GM12878 (cell line): ENCODE measurements at regions not wholly inside any gene's neighbourhood (a gene's known extent, or its start where the extent isn't known, plus 50 kb on each side); places are given as distances from the start of the nearest gene placed in this dataset.

Experiments
- ATAC-seq: fragments of 200-7000 bp; cut with Tn5 transposase; 3 replicates; pipeline ENCODE4 v1.9.1; 2020; ENCODE audit warnings: mild to moderate bottlenecking, moderate library complexity
- BruUV-seq: library from RNA; stranded (reverse); fragments of 400-500 nt; replicated peaks from 2 replicates; lab custom pipeline; 2021; lab: Mats Ljungman, UMichigan
- CTCF ChIA-PET: fragments of 300-600 bp; sonication (Branson Sonifier 250); formaldehyde crosslinking; extraction: SDS; loops from one replicate; lab custom pipeline; 2021; ENCODE audit warnings: inconsistent platforms; lab: Yijun Ruan, JAX
- POLR2A ChIA-PET: fragments of 350-600 bp; formaldehyde crosslinking; extraction: SDS; loops from one replicate; lab custom pipeline; 2021; ENCODE audit warnings: inconsistent platforms; lab: Charles Lee
- RAD21 ChIA-PET: fragments of 300-600 bp; sonication (Branson Sonifier 250); formaldehyde crosslinking; loops from one replicate; lab custom pipeline; 2023; ENCODE audit warnings: antibody characterized with exemption; ENCODE audit not compliant: unreplicated experiment; lab: Charles Lee
- SMC1A ChIA-PET: fragments of 300-600 bp; sonication (Branson Sonifier 250); formaldehyde crosslinking; loops from one replicate; lab custom pipeline; 2023; ENCODE audit not compliant: unreplicated experiment, uncharacterized antibody; lab: Charles Lee
- DNase-seq: peaks from one replicate; pipeline ENCODE4 v3.0.0-alpha.2; 2011; ENCODE audit warnings: low read depth, low spot score
- FAIRE-seq: peaks from 3 replicates; lab custom pipeline; 2011; peaks lifted over from hg19 to GRCh38; lab: Jason Lieb, UNC
- H2AFZ ChIP-seq: 2 replicates; pipeline ENCODE4 v1.6.0; 2011; ENCODE audit warnings: low read depth, low read length, control low read depth; ENCODE audit not compliant: control insufficient read depth
- H3K27ac ChIP-seq: 2 replicates; pipeline ENCODE4 v1.5.1; 2011; ENCODE audit warnings: control low read depth; ENCODE audit not compliant: control insufficient read depth, insufficient read depth
- H3K27me3 ChIP-seq, 2 experiments: replicated peaks in 1 of 2; 2 replicates each; pipeline versions ENCODE4 v1.6.0 to v1.6.1; 2011; ENCODE audit warnings: low read length in 1 of 2; ENCODE audit not compliant: control insufficient read depth in 2 of 2, insufficient read depth in 2 of 2
- H3K36me3 ChIP-seq, 2 experiments: 2 replicates each; pipeline ENCODE4 v1.5.1; 2011; ENCODE audit warnings: low read length in 1 of 2; ENCODE audit not compliant: control insufficient read depth in 2 of 2, insufficient read depth in 2 of 2
- H3K4me1 ChIP-seq: 2 replicates; pipeline ENCODE4 v1.6.1; 2011; ENCODE audit warnings: mild to moderate bottlenecking, low read length, moderate library complexity, mixed read lengths; ENCODE audit not compliant: control insufficient read depth, insufficient read depth
- H3K4me2 ChIP-seq: 2 replicates; pipeline ENCODE4 v1.6.0; 2011; ENCODE audit warnings: control low read depth; ENCODE audit not compliant: control insufficient read depth, insufficient read depth
- H3K4me3 ChIP-seq: fragments of 200-600 bp; sonication (generic); 2 replicates; pipeline ENCODE4 v1.5.1; 2016
- H3K79me2 ChIP-seq: 2 replicates; pipeline ENCODE4 v1.6.0; 2011; ENCODE audit warnings: low read length; ENCODE audit not compliant: control insufficient read depth, insufficient read depth
- H3K9ac ChIP-seq: 2 replicates; pipeline ENCODE4 v1.8.0; 2011; ENCODE audit warnings: low read length, control low read depth, mixed read lengths; ENCODE audit not compliant: control insufficient read depth, insufficient read depth
- H3K9me3 ChIP-seq: replicated peaks from 3 replicates; pipeline ENCODE4 v1.5.1; 2011; ENCODE audit warnings: mild to moderate bottlenecking, low read length; ENCODE audit not compliant: control insufficient read depth, insufficient read depth
- H4K20me1 ChIP-seq: 2 replicates; pipeline ENCODE4 v1.6.0; 2011; ENCODE audit not compliant: control insufficient read depth, insufficient read depth
- EP300 ChIP-seq, 2 experiments: fragments of 150-350 bp in 1 of 2; IDR thresholded peaks; 2 replicates each; pipeline ENCODE4 v1.6.1; 2011 to 2012; ENCODE audit warnings: low read depth in 2 of 2, low read length in 2 of 2, borderline replicate concordance in 1 of 2, improper control_type of control experiment in 1 of 2, inconsistent platforms in 1 of 2; ENCODE audit not compliant: control insufficient read depth in 1 of 2
- RAD51 ChIP-seq: fragments of 450-650 bp; IDR thresholded peaks from 2 replicates; pipeline ENCODE4 v1.6.1; 2016; ENCODE audit warnings: moderate library complexity, mild to moderate bottlenecking, inconsistent platforms
- TCF7 ChIP-seq: IDR thresholded peaks from 2 replicates; pipeline ENCODE4 v1.6.1; 2014; ENCODE audit warnings: antibody characterized with exemption, borderline replicate concordance
- ZBED1 ChIP-seq: IDR thresholded peaks from 2 replicates; pipeline ENCODE4 v1.6.1; 2016; ENCODE audit warnings: borderline replicate concordance
- ZBTB4 ChIP-seq: fragments of 450-650 bp; formaldehyde crosslinking; IDR thresholded peaks from 2 replicates; pipeline ENCODE4 v1.4.0; 2022; ENCODE audit warnings: mild to moderate bottlenecking, moderate library complexity
- WGBS: methylation state at CpG from one replicate; pipeline ENCODE4 v1.1.6; 2016; ENCODE audit warnings: low lambda C conversion rate; ENCODE audit not compliant: insufficient replicate concordance, insufficient coverage; ENCODE audit errors: missing lambda C conversion rate; 5-methylcytosine and 5-hydroxymethylcytosine counted together
- in situ Hi-C: fragments of 300-500 bp; cut with MboI; formaldehyde crosslinking; loops from 9 replicates; pipeline ENCODE4 v1.14.3; 2018; ENCODE audit warnings: mixed read lengths
- intact Hi-C: fragments of 100-400 bp; cut with micrococcal nuclease; formaldehyde crosslinking; loops from one replicate; pipeline ENCODE4 v1.14.2; 2022; ENCODE audit not compliant: unreplicated experiment
- TF ChIP-seq, protein P1 (sequence below): fragments of 450-650 bp; IDR thresholded peaks from 2 replicates; pipeline ENCODE4 v1.6.1; 2016; ENCODE audit warnings: mild to moderate bottlenecking
- TF ChIP-seq, protein P2 (sequence below): fragments of 450-650 bp; IDR thresholded peaks from 2 replicates; pipeline ENCODE4 v1.6.1; 2017; ENCODE audit warnings: antibody characterized with exemption, mild to moderate bottlenecking, moderate library complexity

GRCh38 chr2:107772353-107772752 is 54.3 kb upstream of the RGPD4 start:
- FAIRE-seq (no peak), DNase-seq (no peak), ATAC-seq (no peak)
- no peak overlapping the region for H3K4me3 ChIP-seq
- ChIA-PET CTCF (no interaction called here), RAD21 (no interaction called here), POLR2A (no interaction called here), SMC1A (interaction anchor here (0.8 to 1.6 kb wide), 2 partner anchors 9 to 16 kb away, joined by 3 to 4 read pairs; no protein-coding TSS in a partner anchor)
- H3K4me1 ChIP-seq: no peaks in the 10 kb centered on the region
- in situ Hi-C loops: no loop called here
- H3K27ac ChIP-seq: no peak overlapping the region
- H4K20me1 ChIP-seq: no peaks in the 10 kb centered on the region
- H3K79me2 ChIP-seq: no peaks in the 10 kb centered on the region
- no peak overlapping the region for H3K9ac ChIP-seq
- H3K9me3 ChIP-seq: no peaks in the 10 kb centered on the region
- BruUV-seq: no TSS peak
- no peaks in the 10 kb centered on the region for H3K36me3 ChIP-seq
- TF ChIP-seq RAD51: no peak
- no peak for TF ChIP-seq EP300 (IDR thresholded peaks at IDR 0.05; ENCODE audit: borderline replicate concordance in 1 of 2, control insufficient read depth in 1 of 2, low read depth in 2 of 2, low read length in 2 of 2)
- TF ChIP-seq, protein P1, sequence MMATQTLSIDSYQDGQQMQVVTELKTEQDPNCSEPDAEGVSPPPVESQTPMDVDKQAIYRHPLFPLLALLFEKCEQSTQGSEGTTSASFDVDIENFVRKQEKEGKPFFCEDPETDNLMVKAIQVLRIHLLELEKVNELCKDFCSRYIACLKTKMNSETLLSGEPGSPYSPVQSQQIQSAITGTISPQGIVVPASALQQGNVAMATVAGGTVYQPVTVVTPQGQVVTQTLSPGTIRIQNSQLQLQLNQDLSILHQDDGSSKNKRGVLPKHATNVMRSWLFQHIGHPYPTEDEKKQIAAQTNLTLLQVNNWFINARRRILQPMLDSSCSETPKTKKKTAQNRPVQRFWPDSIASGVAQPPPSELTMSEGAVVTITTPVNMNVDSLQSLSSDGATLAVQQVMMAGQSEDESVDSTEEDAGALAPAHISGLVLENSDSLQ: no peak
- TF ChIP-seq ZBED1: no peak
- no peak for TF ChIP-seq TCF7
- no peak overlapping the region for H2AFZ ChIP-seq
- H3K27me3 ChIP-seq: no peaks in the 10 kb centered on the region
- H3K4me2 ChIP-seq: no peak overlapping the region
- 47% methylated on average over 5 of the region's 5 CpGs for WGBS
- intact Hi-C loops: no loop called here

DNA sequence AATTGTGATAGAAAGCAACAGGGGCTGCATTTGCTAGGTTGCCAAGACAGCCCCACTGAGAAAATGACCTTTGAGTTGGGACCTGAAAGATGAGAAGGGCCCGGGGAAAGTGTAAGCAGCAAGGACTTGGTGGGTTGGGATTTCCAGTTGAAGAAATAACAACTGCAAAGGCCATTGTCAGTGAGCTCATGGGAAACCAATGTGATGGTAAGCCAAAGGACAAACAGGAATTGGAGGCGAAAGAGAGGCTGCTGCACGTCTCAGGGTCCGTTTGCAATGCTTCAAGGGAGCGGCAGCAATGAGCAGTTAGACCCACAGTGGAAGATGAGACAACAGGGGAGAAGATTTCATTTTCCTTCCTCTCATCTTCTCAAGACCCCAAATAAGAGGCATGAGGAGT is 51.5 kb upstream of the RGPD4 start:
- Histone ChIP-seq H3K4me1 (no peaks in the 10 kb centered on the region), H3K36me3 (no peaks in the 10 kb centered on the region), H3K4me2 (no peak overlapping the region), H3K27ac (no peak overlapping the region), H2AFZ (no peak overlapping the region), H3K4me3 (no peak overlapping the region), H3K27me3 (no peaks in the 10 kb centered on the region), H3K9me3 (no peaks in the 10 kb centered on the region), H4K20me1 (no peaks in the 10 kb centered on the region), H3K9ac (no peak overlapping the region), H3K79me2 (no peaks in the 10 kb centered on the region)
- BruUV-seq: no TSS peak
- POLR2A ChIA-PET: no interaction called here
- SMC1A ChIA-PET: no interaction called here
- in situ Hi-C loops (no loop called here), intact Hi-C loops (no loop called here)
- DNase-seq: no peak
- WGBS: 30% methylated on average over 5 of the region's 5 CpGs
- FAIRE-seq: no peak
- CTCF ChIA-PET: no interaction called here
- TF ChIP-seq, protein P2, sequence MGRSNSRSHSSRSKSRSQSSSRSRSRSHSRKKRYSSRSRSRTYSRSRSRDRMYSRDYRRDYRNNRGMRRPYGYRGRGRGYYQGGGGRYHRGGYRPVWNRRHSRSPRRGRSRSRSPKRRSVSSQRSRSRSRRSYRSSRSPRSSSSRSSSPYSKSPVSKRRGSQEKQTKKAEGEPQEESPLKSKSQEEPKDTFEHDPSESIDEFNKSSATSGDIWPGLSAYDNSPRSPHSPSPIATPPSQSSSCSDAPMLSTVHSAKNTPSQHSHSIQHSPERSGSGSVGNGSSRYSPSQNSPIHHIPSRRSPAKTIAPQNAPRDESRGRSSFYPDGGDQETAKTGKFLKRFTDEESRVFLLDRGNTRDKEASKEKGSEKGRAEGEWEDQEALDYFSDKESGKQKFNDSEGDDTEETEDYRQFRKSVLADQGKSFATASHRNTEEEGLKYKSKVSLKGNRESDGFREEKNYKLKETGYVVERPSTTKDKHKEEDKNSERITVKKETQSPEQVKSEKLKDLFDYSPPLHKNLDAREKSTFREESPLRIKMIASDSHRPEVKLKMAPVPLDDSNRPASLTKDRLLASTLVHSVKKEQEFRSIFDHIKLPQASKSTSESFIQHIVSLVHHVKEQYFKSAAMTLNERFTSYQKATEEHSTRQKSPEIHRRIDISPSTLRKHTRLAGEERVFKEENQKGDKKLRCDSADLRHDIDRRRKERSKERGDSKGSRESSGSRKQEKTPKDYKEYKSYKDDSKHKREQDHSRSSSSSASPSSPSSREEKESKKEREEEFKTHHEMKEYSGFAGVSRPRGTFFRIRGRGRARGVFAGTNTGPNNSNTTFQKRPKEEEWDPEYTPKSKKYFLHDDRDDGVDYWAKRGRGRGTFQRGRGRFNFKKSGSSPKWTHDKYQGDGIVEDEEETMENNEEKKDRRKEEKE: no peak
- no peak for TF ChIP-seq ZBTB4 (CRISPR knock-in tag)
- RAD21 ChIA-PET: no interaction called here
- ATAC-seq: no peak
